Ishikawa (cell line): ENCODE measurements at regions not wholly inside any gene's neighbourhood (a gene's known extent, or its start where the extent isn't known, plus 50 kb on each side); places are given as distances from the start of the nearest gene placed in this dataset.

Source experiments
- CEBPB ChIP-seq: IDR thresholded peaks from 2 replicates; pipeline ENCODE4 v1.6.1; 2012
- CREB1 ChIP-seq: IDR thresholded peaks from 2 replicates; pipeline ENCODE4 v1.6.1; 2012; ENCODE audit warnings: low read depth
- EGR1 ChIP-seq: IDR thresholded peaks from 2 replicates; pipeline ENCODE4 v1.6.1; 2012
- EP300 ChIP-seq: IDR thresholded peaks from 2 replicates; pipeline ENCODE4 v1.6.1; 2012; ENCODE audit warnings: borderline replicate concordance
- FOXM1 ChIP-seq: IDR thresholded peaks from 2 replicates; pipeline ENCODE4 v1.6.1; 2012; ENCODE audit warnings: low read depth, borderline replicate concordance
- MAX ChIP-seq: IDR thresholded peaks from 2 replicates; pipeline ENCODE4 v1.6.1; 2012
- NFIC ChIP-seq: IDR thresholded peaks from 2 replicates; pipeline ENCODE4 v1.6.1; 2012
- RAD21 ChIP-seq: IDR thresholded peaks from 2 replicates; pipeline ENCODE4 v1.6.1; 2012; ENCODE audit warnings: low read depth
- REST ChIP-seq: IDR thresholded peaks from 2 replicates; pipeline ENCODE4 v1.6.1; 2012; ENCODE audit warnings: low read depth, mild to moderate bottlenecking
- TAF1 ChIP-seq: IDR thresholded peaks from 2 replicates; pipeline ENCODE4 v1.6.1; 2012; ENCODE audit warnings: low read depth, mild to moderate bottlenecking
- TCF12 ChIP-seq: IDR thresholded peaks from 2 replicates; pipeline ENCODE4 v1.6.1; 2012; ENCODE audit warnings: low read depth
- TEAD4 ChIP-seq: IDR thresholded peaks from 2 replicates; pipeline ENCODE4 v1.6.1; 2012
- USF1 ChIP-seq: IDR thresholded peaks from 2 replicates; pipeline ENCODE4 v1.6.1; 2012
- YY1 ChIP-seq: IDR thresholded peaks from 2 replicates; pipeline ENCODE4 v1.6.1; 2012; ENCODE audit warnings: low read depth
- ZBTB7A ChIP-seq: IDR thresholded peaks from 2 replicates; pipeline ENCODE4 v1.6.1; 2012; ENCODE audit warnings: low read depth

- no peak for TF ChIP-seq FOXM1
These were observed 61.5 kb upstream of the FAM98A start for GRCh38 chr2:33660416-33661123.

- no peak for TF ChIP-seq MAX
- TF ChIP-seq CEBPB: no peak
- no peak for TF ChIP-seq ZBTB7A
- TF ChIP-seq YY1: no peak
- no peak for TF ChIP-seq TEAD4
- no peak for TF ChIP-seq TCF12
- no peak for TF ChIP-seq CREB1
- no peak for TF ChIP-seq EP300
- no peak for TF ChIP-seq EGR1
- TF ChIP-seq REST: no peak
- TF ChIP-seq RAD21: no peak
- no peak for TF ChIP-seq NFIC
- TF ChIP-seq USF1: no peak
- no peak for TF ChIP-seq FOXM1
These were observed 56.7 kb upstream of the FAM98A start for GRCh38 chr2:33655626-33656320.

GRCh38 chr2:33652830-33653229, 53.7 kb upstream of the FAM98A start:
- TF ChIP-seq TCF12 (no peak), RAD21 (no peak), MAX (no peak), EP300 (no peak), FOXM1 (no peak), ZBTB7A (no peak), USF1 (no peak), YY1 (no peak)

- TF ChIP-seq USF1: no peak
- TF ChIP-seq TEAD4: no peak
- TF ChIP-seq TCF12: no peak
- no peak for TF ChIP-seq YY1
- TF ChIP-seq CREB1: no peak
- TF ChIP-seq ZBTB7A: no peak
- TF ChIP-seq RAD21: no peak
- TF ChIP-seq REST: no peak
- no peak for TF ChIP-seq FOXM1
- TF ChIP-seq MAX: no peak
- no peak for TF ChIP-seq EP300
- TF ChIP-seq TAF1: no peak
- TF ChIP-seq CEBPB: no peak
- no peak for TF ChIP-seq EGR1
- TF ChIP-seq NFIC: no peak
These were observed 51.1 kb upstream of the FAM98A start for GRCh38 chr2:33650171-33650570.
